Neural progenitor cell (in vitro differentiated cells): ENCODE measurements at regions not wholly inside any gene's neighbourhood (a gene's known extent, or its start where the extent isn't known, plus 50 kb on each side); places are given as distances from the start of the nearest gene placed in this dataset.

Source experiments
- EZH2 ChIP-seq: fragments of 200-600 bp; sonication (generic); IDR thresholded peaks from 2 replicates; pipeline ENCODE4 v1.6.1; 2017; ENCODE audit warnings: antibody characterized with exemption, mild to moderate bottlenecking, moderate library complexity
- EZH2phosphoT487 ChIP-seq: fragments of 200-600 bp; sonication (generic); IDR thresholded peaks from 2 replicates; pipeline ENCODE4 v1.6.1; 2017; ENCODE audit warnings: antibody characterized with exemption
- TF ChIP-seq, protein P1 (sequence below): fragments of 200-600 bp; sonication (generic); IDR thresholded peaks from 2 replicates; pipeline ENCODE4 v1.5.1; 2017; ENCODE audit warnings: antibody characterized with exemption, mild to moderate bottlenecking

DNA sequence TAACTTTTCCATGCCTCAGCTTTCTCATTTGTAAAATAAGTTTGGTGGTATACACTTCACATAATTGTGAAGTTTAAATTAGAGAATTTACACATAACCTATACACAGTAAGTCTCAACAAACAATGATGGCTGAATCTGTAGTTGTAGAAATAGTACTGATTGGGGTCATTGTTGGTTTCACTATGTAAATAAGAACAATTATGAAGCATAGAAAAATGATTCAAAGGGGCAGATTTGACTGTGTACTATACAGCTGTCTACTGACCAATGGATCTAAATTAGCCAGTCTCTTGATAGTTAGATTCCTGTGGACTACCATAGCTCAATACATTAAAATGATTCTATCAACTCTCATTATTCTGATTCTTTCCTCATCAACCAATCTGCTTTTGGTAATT lies 181.1 kb upstream of the STXBP5 start:
- TF ChIP-seq, protein P1, sequence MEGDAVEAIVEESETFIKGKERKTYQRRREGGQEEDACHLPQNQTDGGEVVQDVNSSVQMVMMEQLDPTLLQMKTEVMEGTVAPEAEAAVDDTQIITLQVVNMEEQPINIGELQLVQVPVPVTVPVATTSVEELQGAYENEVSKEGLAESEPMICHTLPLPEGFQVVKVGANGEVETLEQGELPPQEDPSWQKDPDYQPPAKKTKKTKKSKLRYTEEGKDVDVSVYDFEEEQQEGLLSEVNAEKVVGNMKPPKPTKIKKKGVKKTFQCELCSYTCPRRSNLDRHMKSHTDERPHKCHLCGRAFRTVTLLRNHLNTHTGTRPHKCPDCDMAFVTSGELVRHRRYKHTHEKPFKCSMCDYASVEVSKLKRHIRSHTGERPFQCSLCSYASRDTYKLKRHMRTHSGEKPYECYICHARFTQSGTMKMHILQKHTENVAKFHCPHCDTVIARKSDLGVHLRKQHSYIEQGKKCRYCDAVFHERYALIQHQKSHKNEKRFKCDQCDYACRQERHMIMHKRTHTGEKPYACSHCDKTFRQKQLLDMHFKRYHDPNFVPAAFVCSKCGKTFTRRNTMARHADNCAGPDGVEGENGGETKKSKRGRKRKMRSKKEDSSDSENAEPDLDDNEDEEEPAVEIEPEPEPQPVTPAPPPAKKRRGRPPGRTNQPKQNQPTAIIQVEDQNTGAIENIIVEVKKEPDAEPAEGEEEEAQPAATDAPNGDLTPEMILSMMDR: no peak
- TF ChIP-seq EZH2phosphoT487 (no peak), EZH2 (no peak)
